ENCODE measurements at regions not wholly inside any gene's neighbourhood (a gene's known extent, or its start where the extent isn't known, plus 50 kb on each side); places are given as distances from the start of the nearest gene placed in this dataset.

DNA sequence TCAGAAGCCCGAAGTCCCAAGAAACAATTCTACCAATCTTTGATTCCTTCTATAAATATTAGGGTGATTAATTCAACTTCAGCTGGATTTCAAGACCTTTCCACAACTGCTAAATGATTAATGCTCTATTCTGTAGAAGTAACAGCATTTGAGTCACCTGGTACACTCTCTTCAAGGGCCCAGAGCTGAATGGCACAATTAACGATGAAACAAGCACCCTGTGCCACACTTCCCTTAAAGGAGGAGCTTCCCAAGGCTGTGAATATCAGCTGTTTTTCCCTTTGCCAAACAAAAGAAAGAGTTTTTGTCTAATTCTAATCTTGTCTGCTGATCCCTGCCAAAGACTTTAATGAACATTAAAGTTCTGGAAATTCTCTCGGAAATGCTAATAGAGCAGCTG, 56.0 kb downstream of the BOD1L2 start:
- no peak for TF ChIP-seq EZH2 (IDR thresholded peaks at IDR 0.05; ENCODE audit: insufficient read depth, poor library complexity, severe bottlenecking)
- TF ChIP-seq EZH2phosphoT487 (IDR thresholded peaks at IDR 0.05; ENCODE audit: insufficient read depth, low read depth) = no peak

All from GM23248 (cell line).